ENCODE measurements at regions not wholly inside any gene's neighbourhood (a gene's known extent, or its start where the extent isn't known, plus 50 kb on each side); places are given as distances from the start of the nearest gene placed in this dataset.

DNA sequence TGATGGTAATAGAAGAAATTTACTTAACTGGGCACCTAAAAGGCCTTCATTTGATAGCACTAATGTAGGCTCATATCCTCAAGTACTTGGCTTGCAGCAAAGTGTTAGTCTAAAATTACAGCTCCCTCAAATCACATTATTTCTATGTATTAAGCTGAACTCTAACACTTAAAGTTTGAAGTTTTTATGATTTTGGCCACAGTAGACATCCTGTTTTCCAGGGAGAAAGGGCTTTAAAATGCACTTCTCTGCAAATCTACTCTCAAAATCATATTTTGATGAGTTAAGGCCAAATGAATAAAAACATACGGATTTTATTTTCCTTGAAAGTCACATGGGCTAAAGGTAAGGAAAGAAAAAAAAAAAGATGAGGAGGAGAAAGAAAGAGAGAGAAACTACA, 575.5 kb downstream of the PLPP3 start:
- no peak for DNase-seq

DNA sequence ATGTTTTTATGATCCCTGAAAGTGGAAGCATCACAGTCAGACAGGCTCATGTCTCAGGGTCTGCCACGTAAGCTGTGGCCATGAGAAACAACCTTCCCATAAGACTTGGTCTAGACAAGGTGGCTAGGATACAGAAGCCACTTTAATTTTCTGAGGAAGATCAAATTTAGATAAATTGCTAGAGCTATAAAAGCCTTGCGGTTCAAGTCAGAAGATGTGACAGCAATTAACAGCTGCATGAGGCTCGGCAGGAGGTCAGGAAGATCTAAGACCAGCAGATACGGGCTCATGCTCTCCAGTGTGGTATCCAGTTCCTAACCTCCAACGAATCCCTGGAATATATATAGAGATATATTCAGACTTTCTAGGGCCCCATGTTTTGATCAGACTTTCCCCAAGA, 577.1 kb downstream of the PLPP3 start:
- DNase-seq = no peak

DNA sequence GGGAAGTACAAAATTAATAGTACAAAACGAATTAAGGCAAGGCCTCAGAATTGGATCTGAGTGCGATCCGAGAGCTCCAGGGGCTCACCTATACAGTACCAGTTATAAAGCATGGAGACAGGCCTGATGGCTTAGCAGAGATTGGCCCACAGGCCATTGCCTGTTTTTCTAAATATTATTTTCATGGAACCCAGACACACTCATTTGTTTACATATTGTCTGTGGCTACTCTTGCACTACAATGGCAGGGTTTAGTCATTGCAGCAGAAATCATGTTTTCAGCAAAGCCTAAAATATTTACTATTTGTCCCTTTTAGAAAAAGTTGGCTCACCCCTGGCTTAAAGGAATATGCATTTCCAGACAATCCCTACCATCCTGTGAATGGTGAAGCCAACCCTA, 578.9 kb downstream of the PLPP3 start:
- no peak for DNase-seq

DNA sequence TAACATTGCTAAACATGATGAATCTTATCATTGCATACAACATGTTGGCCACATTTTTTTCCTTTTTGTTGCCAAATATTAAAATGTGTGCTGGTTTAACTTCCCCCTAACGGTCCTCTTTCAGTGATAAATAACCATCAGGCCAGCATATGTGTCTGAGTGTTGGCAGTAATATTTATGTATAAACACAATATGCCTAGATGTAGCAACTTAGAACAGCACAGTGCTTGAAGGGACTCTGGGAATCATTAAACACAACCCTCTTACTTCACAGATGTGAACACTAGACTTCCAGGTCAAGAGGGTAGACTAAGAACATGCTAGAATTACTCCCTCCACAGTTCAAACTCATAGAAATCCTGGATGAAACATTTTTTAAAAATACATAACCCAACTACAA, 581.8 kb downstream of the PLPP3 start:
- no peak for DNase-seq

DNA sequence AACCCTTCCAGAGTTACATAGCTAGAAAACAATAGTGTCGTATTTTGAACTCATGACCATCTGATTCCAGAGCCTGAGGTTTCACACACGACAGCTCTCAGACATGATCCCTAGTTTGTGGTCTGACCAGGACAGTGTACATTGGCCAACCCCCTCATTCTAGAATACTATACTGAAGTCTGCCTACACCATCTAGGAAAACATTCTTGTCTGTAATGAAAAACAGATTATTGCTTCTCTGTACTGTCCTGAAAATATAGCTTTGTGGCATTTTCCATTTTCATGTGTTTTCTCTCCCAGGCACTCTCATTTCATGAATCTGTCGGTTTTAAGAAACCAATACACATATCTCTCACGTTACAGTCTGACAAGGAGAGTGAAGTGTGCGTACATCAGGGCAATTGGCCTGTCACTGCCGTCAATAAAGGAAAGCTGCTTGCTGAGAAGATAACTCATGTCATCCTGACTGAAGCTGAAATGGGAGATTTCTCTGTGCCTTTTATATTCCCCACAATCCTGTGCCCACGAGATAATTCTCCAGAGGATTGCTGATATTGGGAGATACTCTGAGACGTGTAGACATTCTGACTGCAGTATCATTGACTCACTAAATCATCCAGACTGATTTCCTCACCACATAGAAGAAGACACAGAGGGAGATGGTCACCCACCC, 585.6 kb downstream of the PLPP3 start:
- DNase-seq = no peak

DNA sequence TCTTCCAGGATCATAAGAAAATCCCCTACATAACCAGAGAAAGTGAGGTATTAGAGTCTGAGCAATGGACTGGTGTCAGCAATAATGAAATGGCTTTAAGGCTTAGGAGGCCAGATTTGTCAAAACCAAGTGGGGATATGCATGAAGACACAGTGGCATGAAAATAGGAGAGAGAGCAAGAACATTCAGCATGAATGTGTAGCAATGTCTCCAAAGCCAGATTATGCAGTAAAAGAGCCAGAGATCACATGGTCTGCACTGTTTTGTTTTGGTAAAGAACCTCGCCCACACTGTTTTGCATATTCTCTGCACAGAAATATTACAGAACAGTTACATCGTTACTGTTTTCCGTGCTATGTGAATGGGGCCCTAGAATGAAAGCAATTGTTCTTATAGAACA, 589.4 kb downstream of the PLPP3 start:
- no peak for DNase-seq

DNA sequence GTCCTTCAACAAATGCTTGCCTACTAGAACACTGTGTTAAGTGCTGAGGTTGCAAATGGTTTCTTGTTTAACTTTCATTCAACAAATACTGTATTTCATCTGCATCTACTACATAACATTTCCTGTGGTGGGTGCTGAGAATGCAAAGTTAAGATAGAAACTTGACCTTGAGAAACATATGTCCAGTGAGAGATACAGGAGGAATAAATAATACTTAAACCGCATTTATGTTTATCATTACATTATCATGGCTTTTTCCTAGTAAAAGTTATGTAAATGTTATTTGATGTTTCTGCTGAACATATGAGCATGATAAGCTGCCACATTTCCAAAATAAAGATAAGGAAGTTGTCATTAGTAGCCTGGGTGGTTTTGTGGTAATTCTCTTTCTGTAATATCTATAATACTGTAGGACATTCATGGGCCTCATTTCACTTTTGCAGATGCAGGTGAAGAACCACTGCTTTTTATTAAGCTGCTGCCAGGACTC, 590.4 kb downstream of the PLPP3 start:
- DNase-seq = no peak

DNA sequence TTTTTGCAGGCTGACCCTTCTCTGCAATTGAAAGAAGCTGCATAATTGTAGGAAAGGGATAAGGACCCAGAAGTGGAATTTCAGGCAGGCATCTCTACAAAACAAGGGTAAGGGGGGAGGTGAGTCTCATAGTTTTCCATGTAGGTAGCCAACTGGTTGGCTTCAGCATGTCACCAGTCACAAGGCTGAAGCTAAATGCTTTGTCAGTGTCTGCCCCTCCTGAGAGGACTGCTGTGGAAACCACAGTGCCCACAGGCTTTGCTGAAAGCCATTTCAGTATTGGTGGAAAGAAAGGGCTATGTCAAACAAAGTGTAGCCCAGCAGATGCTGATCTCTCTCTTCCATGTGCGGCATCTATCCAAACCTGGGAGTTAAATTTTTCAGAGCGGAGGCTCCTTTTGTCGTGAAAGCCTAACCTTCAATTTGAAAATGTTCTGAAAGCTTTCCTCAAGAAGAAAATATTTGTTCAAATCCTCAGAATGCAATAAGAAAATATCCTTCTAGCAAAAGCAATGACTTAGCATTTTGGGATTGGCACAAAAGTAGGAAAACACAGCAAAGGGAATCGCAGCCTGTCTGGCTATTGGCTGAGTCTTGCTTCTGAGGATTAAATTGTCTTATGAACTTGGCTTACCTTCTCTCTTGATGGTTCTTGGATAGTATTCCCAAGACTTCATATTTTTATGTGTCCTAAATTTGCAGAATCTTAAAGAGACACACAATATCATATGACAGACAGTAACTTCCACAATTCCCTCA, 591.7 kb downstream of the PLPP3 start:
- no peak for DNase-seq

DNA sequence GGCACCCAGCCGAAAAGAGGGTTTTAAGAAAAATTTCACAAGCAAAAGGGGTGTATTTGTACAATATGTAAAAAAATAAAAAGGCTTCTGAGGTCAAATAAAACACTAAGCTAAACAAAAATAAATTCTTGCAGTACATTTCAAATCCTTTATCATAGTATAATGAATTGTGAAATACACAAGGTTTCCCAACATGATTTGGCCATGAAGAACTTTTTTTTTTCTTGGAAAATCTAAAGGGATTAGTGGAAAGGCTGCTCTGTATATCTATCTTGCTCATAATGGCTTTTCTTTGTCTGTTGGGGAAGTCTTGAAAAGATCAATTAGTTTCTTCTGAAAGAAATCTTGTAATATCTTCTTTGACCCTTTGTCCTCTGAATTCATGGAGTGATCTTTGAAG, 593.4 kb downstream of the PLPP3 start:
- no peak for DNase-seq

DNA sequence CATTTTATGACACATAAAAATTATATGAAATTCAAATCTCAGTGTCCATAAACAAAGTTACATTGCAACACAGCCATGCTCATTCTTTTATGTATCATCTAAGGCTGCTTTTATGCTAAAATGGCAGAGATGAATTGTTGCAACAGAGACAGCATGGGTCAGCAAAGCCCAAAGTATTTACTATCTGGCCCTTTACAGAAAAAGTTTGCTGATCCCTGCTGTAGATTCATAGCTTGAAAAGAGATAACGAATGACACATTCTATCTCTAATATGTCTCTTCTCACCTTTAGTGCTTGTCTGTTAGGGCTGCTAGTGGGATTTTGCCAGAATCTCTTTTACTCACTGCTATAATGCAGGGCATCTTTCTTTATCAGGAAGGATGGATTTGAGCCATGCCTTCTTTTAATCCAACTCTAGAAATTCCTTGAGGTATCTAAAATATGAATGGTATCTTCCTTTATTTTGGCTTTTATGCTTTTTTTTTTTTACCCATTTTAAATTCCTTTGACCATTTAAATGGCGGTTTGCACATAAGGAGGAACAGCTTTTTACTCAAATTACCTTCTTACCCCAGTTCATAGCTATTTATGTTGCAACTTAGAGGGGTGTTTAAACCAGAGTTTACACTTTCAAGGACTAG, 598.2 kb downstream of the PLPP3 start:
- no peak for DNase-seq

DNA sequence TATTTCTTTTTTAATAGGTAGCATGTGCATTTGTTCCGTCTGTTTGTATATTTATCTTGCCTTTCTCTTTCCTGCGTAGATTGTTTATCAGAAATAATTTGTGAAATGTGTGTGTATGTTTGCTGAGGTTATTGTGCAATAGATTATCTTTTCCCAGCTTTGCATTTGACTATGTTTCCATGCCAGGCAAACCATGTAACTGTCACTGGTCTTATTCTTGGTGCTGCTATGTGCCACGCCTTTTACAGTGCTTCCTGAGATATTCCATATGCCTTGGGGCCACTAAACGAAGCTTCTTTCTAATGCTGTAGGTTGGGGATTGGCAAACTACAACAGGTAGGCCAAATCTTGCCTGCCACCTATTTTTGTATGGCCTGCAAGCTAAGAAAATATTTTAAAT, 598.8 kb downstream of the PLPP3 start:
- no peak for DNase-seq

DNA sequence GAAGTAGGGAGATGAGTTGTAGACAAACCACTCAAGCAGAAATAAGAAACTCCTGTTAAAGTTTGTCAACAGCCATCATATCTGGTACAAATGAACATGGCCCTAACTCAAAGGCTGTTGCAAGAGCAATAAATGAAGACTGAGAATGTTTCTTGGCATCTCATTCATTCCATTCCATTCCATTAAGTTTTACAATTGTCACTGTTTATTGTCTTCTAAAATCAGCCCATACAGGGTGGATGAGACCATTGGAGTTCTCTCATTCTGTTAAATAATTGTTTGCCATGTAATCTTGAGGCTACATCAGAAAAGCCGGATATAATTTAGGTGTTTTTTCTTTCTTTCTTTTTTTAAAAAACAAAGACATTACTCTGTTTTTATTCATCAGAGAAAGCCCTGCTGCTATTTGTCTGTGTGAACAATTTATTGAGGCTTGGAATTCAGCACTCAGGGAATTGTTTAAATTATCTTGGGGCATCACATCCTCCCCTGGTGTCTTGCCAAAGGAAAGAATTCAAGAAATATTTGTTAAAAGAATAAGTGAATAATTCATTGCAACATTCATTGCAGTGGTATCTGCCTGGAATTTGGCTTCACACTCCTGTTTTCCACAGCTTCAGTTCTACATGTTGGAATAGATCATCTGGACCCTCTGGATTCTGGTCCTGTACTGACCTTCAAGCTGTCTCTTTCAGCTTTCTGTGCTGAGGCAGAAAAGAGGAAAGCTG, 604.5 kb downstream of the PLPP3 start:
- no peak for DNase-seq

DNA sequence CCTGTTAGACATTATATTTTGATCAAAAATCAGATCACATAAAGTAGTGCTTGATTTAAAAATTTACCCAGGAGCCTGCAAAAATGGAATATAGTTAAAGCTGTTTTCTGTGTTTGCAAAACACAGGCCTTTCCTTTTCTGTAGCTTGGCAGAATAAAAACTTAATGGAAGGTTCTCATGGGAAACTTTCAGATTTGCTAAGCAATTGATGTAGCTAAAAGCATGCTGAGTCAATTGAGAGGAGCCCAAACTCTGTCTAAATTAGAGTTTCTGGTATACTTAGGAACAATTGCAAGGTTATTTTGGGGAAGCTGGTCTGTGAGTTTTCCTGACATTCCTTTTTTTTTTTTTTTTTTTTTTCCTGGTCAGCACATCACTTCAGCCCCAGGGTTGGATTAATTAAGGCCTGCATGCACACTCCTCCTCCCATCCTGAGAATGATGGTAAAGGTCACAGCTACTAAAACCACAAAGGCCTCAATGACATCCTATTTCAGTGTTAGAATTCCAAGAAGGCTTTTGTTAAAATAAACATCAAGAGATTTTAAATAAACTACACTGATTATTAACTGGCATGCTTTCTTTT, 608.7 kb downstream of the PLPP3 start:
- DNase-seq = no peak

DNA sequence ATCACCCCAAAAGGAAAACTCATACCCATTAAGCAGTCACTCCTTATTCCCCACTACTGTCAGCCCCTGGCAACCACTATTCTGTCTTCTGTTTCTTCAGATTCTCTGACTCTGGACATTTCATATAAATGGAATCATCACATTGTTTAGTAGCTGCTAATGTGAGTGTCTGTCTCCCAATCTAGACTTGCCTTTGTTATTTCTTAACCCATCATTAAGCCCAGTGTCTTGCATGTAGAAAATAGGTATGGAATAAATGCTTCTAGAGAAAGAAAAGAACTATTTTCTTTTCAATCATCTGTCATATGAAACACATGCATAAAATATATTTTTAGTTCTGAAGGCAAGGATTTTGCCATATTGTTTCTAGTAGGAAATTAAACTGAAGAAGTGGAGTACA, 610.0 kb downstream of the PLPP3 start:
- DNase-seq = no peak

DNA sequence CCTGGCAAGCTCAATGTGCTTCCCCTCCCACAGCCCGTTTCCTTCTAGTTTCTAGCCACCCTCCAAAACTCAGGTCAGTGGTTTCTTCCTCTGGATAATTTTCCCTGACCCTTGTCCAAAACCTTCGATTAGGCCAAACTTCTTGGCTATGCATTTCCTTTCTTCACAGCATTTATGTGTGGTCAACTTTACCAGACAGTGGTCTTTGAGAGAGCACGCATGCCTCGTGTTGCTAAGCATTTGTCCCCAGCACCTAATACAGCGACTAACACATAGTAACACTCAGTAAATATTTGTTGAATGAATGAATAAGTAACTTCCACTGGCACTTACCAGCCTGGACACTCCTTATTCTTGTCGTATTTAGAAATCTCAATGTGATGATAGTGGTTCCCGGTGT, 610.7 kb downstream of the PLPP3 start:
- DNase-seq = no peak

DNA sequence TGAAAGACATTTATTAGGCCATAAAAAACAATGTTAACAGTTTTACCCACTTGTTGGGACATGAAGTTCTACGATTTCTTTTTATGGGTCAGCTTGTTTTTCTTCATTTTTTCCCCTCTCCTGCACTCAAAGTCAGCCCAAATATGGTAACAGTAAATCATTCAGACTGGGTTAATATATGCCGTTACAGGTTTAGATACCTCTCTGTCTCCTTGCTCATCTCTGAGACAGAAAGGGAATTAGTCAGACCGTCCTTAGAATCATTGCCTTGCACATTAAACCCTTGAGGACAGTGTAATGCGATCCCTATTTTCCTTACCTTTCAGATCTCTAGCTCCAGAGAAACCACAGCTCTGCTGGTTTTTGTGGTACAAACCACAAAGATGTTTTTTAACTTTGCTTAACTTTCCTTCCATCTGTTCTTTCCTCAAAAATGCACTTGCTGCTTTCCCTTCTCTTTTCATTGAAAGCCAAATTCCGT, 613.3 kb downstream of the PLPP3 start:
- DNase-seq = no peak

DNA sequence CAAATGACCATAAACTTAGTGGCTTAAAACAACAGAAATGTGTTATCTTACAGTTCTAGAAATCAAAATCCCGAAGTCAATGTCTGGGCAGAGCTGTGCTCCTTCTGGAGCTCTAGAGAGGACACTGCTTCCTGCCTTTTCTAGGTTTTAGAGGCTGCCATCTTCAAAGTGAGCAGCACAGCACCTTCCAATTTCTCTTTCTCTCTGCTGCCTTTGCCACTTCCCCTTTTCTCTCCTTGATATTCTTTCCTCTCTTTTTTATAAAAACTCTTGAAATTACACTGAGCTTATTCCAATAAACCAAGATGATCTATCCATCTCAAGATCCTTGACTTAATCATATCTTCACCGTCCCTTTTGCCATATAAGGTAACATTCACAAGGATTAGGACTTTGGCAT, 616.9 kb downstream of the PLPP3 start:
- no peak for DNase-seq

DNA sequence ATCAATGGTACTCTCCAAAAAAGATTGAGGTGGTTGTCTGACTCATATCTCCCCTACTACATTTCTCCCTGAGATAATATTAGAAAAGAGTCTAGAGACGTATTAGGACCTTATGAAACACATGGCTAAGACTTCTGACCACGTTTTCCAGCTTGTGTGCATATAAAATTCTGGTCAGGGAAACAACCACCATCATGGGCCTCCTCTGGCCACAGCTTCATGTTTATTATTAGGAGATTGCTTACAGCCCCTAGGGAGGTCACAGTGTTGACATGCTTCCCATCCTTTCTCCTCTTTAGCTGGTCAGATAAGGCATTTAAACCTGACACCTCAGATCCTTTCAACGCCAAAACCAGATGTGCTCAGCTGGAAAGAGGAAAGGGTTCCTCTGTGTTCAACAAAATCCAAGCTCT, 620.2 kb downstream of the PLPP3 start:
- no peak for DNase-seq

DNA sequence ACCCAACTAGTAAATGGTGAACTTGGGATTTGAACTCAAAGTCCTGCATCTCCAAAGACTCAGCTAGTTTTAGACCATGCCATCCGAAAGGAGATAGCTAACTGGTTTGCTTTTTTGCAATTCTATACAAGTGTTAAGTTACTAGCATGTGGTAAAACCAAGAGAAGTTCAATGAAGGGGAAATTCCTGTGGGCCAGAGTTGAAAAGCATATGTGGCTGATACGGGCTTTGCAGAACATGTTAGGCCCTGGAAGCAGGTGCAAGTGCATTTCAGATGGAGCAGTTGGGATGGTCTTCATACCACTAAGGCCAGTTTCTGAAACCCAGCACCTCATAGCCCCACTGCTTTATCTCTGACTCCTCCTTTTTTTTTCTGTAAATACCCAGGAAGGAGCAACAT, 620.9 kb downstream of the PLPP3 start:
- DNase-seq = no peak

DNA sequence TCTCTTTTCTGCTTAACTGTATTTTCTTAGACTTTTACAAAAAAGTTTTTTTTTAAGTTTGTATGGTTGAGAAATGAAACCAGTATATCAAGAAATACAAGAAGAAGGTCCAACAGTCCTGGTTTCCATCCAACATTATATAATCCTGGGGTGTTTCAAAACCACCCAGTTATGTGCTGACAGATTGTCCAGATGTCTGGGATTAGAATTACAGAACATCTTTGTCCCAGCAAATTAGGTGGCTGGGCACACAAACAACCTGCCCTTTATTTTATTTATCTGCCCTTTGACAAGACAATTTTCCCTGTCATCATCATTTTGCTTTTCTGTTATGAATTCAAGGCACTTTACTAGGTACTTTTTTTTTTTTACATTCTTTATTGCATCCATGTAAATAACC, 622.1 kb downstream of the PLPP3 start:
- DNase-seq = no peak

DNA sequence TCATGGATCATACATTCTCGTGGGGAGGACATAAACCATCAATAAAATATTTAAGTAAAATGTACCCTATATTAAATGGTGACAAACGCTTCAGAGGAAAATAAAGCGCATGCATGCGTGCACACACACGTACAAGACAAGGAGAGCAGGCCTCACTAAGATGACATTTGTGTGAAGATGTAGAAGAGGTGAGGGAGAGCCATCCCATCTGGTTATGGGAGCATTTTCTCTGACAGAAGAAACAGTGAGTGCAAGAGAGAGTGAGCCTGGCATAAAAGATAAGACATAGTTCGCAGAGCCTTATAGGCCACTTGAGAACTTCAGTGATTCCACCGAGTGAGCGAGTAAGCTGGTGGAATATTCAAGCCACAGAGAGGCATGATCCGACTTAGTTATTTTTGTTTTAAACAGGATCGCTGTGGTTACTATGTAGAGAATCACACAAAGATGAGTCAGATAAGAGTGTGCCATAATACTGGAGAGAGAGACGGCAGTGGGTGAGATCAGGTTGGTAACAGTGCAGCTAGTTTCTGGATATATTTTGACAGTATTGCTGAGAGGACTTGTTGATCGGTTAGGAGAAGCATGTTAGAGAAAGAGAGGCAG, 624.2 kb downstream of the PLPP3 start:
- no peak for DNase-seq

DNA sequence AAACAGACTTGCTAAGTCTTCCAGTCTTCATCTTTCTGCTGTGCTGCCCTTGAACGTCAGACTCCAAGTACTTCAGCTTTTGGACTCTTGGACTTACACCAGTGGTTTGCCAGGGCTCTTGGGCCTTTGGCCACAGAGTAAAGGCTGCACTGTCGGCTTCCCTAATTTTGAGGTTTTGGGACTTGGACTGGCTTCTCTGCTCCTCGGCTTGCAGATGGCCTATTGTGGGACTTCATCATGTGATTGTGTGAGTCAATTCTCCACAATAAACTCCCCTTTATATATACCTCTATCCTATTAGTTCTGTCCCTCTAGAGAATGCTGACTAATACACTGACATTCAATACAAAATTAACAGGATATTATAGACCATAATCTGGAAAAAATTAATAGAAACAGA, 628.1 kb downstream of the PLPP3 start:
- no peak for DNase-seq

DNA sequence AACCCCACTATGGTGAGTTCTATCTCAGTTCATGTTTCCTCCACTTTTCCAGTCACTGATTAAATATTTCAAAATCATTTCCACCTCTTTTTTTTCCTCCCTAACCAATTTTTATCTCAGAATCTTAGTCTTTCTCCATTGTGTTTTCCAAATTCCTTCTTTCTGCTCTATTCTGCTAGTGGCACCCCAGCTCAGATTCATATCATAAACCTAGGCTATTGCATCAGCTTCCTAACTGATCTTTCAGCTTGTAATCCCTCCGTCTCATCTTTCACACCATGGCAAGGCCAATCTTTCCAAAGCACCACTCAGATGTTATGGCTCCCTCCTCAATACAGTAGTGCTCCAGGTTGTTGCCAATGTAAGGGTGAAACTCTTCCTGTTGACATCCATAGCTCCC, 631.9 kb downstream of the PLPP3 start:
- DNase-seq = no peak
